GM21576 (cell line): ENCODE measurements at regions not wholly inside any gene's neighbourhood (a gene's known extent, or its start where the extent isn't known, plus 50 kb on each side); places are given as distances from the start of the nearest gene placed in this dataset.
"Not testable (repeated sequence)": the region's sequence is repeated elsewhere in the genome, so short reads cannot be mapped to it uniquely, and the experiment has no call there.

Source experiments
- ATAC-seq: cut with Tn5 transposase; IDR thresholded peaks from one replicate; pipeline ENCODE4 v1.9.1; 2021; ENCODE audit warnings: mild to moderate bottlenecking, moderate library complexity; ENCODE audit not compliant: unreplicated experiment

- not testable (repeated sequence) for ATAC-seq
Observed at GRCh38 chr2:87404411-87405255, 343.3 kb upstream of the PLGLB2 start.

- not testable (repeated sequence) for ATAC-seq
Observed at GRCh38 chr2:87405531-87406216, 342.2 kb upstream of the PLGLB2 start.

- ATAC-seq, result not testable (repeated sequence)
Observed at GRCh38 chr2:87406406-87407175, 341.3 kb upstream of the PLGLB2 start.

GRCh38 chr2:87409601-87410000 lies 338.3 kb upstream of the PLGLB2 start:
- not testable (repeated sequence) for ATAC-seq

- not testable (repeated sequence) for ATAC-seq
Observed at GRCh38 chr2:87410371-87410770, 337.5 kb upstream of the PLGLB2 start.

GRCh38 chr2:87412036-87412820 lies 335.7 kb upstream of the PLGLB2 start:
- ATAC-seq, result not testable (repeated sequence)

GRCh38 chr2:87414331-87414730 lies 333.6 kb upstream of the PLGLB2 start:
- not testable (repeated sequence) for ATAC-seq

GRCh38 chr2:87414795-87415570 lies 332.9 kb upstream of the PLGLB2 start:
- ATAC-seq, result not testable (repeated sequence)

GRCh38 chr2:87415586-87416265 lies 332.2 kb upstream of the PLGLB2 start:
- not testable (repeated sequence) for ATAC-seq

- not testable (repeated sequence) for ATAC-seq
Observed at GRCh38 chr2:87416266-87416592, 331.7 kb upstream of the PLGLB2 start.

GRCh38 chr2:87417147-87417546 lies 330.7 kb upstream of the PLGLB2 start:
- not testable (repeated sequence) for ATAC-seq

- ATAC-seq, result not testable (repeated sequence)
Observed at GRCh38 chr2:87417742-87418567, 329.9 kb upstream of the PLGLB2 start.

GRCh38 chr2:87418823-87419822 lies 328.8 kb upstream of the PLGLB2 start:
- ATAC-seq, result not testable (repeated sequence)

GRCh38 chr2:87419980-87420379 lies 327.9 kb upstream of the PLGLB2 start:
- not testable (repeated sequence) for ATAC-seq

- not testable (repeated sequence) for ATAC-seq
Observed at GRCh38 chr2:87420954-87421353, 326.9 kb upstream of the PLGLB2 start.

GRCh38 chr2:87423796-87424762 lies 323.8 kb upstream of the PLGLB2 start:
- ATAC-seq, result not testable (repeated sequence)
